B cell (primary cell): ENCODE measurements at regions not wholly inside any gene's neighbourhood (a gene's known extent, or its start where the extent isn't known, plus 50 kb on each side); places are given as distances from the start of the nearest gene placed in this dataset.

ENCODE experiments used
- ATAC-seq: fragments of 200-7000 bp; cut with Tn5 transposase; one replicate; pipeline ENCODE4 v1.10.0; 2021; ENCODE audit warnings: low read depth, mild to moderate bottlenecking, moderate number of reproducible peaks, moderate library complexity
- CTCF ChIA-PET: fragments of 350-600 bp; sonication (Branson Sonifier 250); formaldehyde crosslinking; loops from one replicate; lab custom pipeline; 2021; ENCODE audit warnings: antibody characterized with exemption, inconsistent platforms; lab: Charles Lee
- POLR2A ChIA-PET: fragments of 350-600 bp; sonication (Branson Sonifier 250); formaldehyde crosslinking; loops from one replicate; lab custom pipeline; 2021; ENCODE audit warnings: antibody characterized with exemption; lab: Charles Lee
- DNase-seq: peaks from one replicate; pipeline ENCODE4 v3.0.0; 2013
- H2AFZ ChIP-seq: 2 replicates; pipeline ENCODE4 v1.6.1; 2012; ENCODE audit warnings: mild to moderate bottlenecking, low read depth, low read length; ENCODE audit not compliant: insufficient read depth, poor library complexity, severe bottlenecking
- H3K27ac ChIP-seq, 2 donors: 1 replicate in 1 of 2; 2 replicates in 1 of 2; pipeline ENCODE4 v1.5.1; 2012 to 2013; ENCODE audit warnings: low read length in 2 of 2, mild to moderate bottlenecking in 2 of 2, moderate library complexity in 1 of 2
- H3K27me3 ChIP-seq, 4 experiments: fragments of 200-600 bp in 1 of 4; sonication (generic) in 1 of 4; replicated peaks in 1 of 4; 1 replicate in 2 of 4; 2 replicates in 2 of 4; pipeline versions ENCODE4 v1.6.1 to v1.7.0; 2013 to 2016; ENCODE audit warnings: low read length in 3 of 4, mild to moderate bottlenecking in 2 of 4, mixed read lengths in 1 of 4, moderate library complexity in 1 of 4; ENCODE audit not compliant: insufficient read depth in 4 of 4, control insufficient read depth in 3 of 4; ENCODE audit errors: control extremely low read depth in 1 of 4
- H3K36me3 ChIP-seq, 2 experiments: replicated peaks in 1 of 2; 1 replicate in 1 of 2; 2 replicates in 1 of 2; pipeline versions ENCODE4 v1.6.1 to v1.7.1; 2013; ENCODE audit warnings: low read length in 1 of 2; ENCODE audit not compliant: insufficient read depth in 2 of 2, control insufficient read depth in 1 of 2; ENCODE audit errors: control extremely low read depth in 1 of 2, extremely low read depth in 1 of 2
- H3K4me1 ChIP-seq, 2 donors: fragments of 200-600 bp in 1 of 2; sonication (generic) in 1 of 2; 1 replicate in 1 of 2; 2 replicates in 1 of 2; pipeline versions ENCODE4 v1.5.1 to v1.6.1; 2013 to 2017; ENCODE audit warnings: low read length in 2 of 2; ENCODE audit not compliant: control insufficient read depth in 2 of 2, insufficient read depth in 2 of 2
- H3K4me2 ChIP-seq: replicated peaks from 2 replicates; pipeline ENCODE3; 2012; ENCODE audit warnings: mild to moderate bottlenecking, low read depth, low read length; ENCODE audit not compliant: poor library complexity, severe bottlenecking
- H3K4me3 ChIP-seq, 5 experiments: fragments of 200-600 bp in 1 of 5; sonication (generic) in 1 of 5; 1 replicate in 3 of 5; 2 replicates in 2 of 5; pipeline versions ENCODE4 v1.5.1 to v1.7.0; 2011 to 2016; ENCODE audit warnings: low read length in 4 of 5, mild to moderate bottlenecking in 4 of 5, low read depth in 2 of 5, control low read depth in 1 of 5, moderate library complexity in 1 of 5; ENCODE audit not compliant: insufficient read depth in 1 of 5; ENCODE audit errors: control extremely low read depth in 1 of 5, extremely low read depth in 1 of 5
- H3K79me2 ChIP-seq: fragments of 200-600 bp; sonication (generic); one replicate; pipeline ENCODE4 v1.6.0; 2016; ENCODE audit warnings: low read length; ENCODE audit not compliant: control insufficient read depth, insufficient read depth
- H3K9ac ChIP-seq: fragments of 200-600 bp; sonication (generic); 2 replicates; pipeline ENCODE4 v1.6.1; 2017; ENCODE audit warnings: mild to moderate bottlenecking, low read length, moderate library complexity
- H3K9me3 ChIP-seq, 3 donors: one replicate each; pipeline versions ENCODE4 v1.6.1 to v1.7.1; 2013; ENCODE audit warnings: low read length in 2 of 3; ENCODE audit not compliant: control insufficient read depth in 2 of 3, insufficient read depth in 1 of 3; ENCODE audit errors: control extremely low read depth in 1 of 3
- H4K20me1 ChIP-seq: 2 replicates; pipeline ENCODE4 v1.6.0; 2012; ENCODE audit warnings: mild to moderate bottlenecking, low read length; ENCODE audit not compliant: insufficient read depth, control insufficient read depth, poor library complexity, severe bottlenecking
- H3K27ac Mint-ChIP-seq: one replicate; pipeline ENCODE4 v1.8.0; 2021; ENCODE audit warnings: mixed read lengths
- H3K27me3 Mint-ChIP-seq: one replicate; pipeline ENCODE4 v1.8.0; 2021; ENCODE audit warnings: mixed read lengths
- H3K4me1 Mint-ChIP-seq: one replicate; pipeline ENCODE4 v1.8.0; 2021; ENCODE audit warnings: mixed read lengths
- H3K4me3 Mint-ChIP-seq: one replicate; pipeline ENCODE4 v1.8.0; 2021; ENCODE audit warnings: mixed read lengths
- H3K9me3 Mint-ChIP-seq: one replicate; pipeline ENCODE4 v1.8.0; 2022; ENCODE audit warnings: mixed read lengths; ENCODE audit not compliant: insufficient read depth
- EZH2 ChIP-seq: IDR thresholded peaks from 2 replicates; pipeline ENCODE4 v1.6.1; 2012; ENCODE audit warnings: borderline replicate concordance, low read depth, mild to moderate bottlenecking, moderate library complexity, low read length; ENCODE audit not compliant: insufficient read depth, poor library complexity, severe bottlenecking
- whole genome bisulfite sequencing: methylation state at CpG from one replicate; pipeline ENCODE4 v1.1.5; 2013; ENCODE audit warnings: missing lambda C conversion rate; ENCODE audit not compliant: insufficient coverage; 5-methylcytosine and 5-hydroxymethylcytosine counted together
- intact Hi-C: fragments of 100-400 bp; cut with micrococcal nuclease; formaldehyde crosslinking; loops from one replicate; pipeline ENCODE4 v1.10.0; 2022
- TF ChIP-seq, protein P1 (sequence below): fragments of 200-600 bp; IDR thresholded peaks from one replicate; pipeline ENCODE4 v1.8.0; 2022; ENCODE audit warnings: antibody characterized with exemption, mild to moderate bottlenecking

DNA sequence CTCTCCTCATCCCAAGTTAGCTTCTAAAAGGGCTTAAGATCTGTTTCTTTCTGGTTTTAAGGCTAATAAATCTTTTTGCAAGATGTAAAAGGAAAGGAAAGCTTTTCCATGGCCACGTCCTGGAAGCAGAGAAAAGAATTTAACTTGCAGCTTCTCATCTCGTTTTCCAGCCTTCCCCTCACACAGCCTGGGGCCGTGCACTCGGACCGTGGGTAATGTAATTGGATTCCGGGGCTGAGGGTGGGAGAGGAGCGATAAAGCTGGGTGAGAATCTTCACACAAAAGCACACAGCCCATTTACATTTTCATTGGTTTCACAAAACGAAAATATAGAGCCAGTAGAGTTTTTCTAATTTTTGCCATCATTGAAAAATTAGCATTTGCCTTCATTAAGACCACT, 91.2 kb downstream of the IRX2 start:
- Histone ChIP-seq H3K79me2 (no peaks in the 10 kb centered on the region), H3K4me1 (no peaks in the 10 kb centered on the region), H3K4me2 (no peak overlapping the region), H2AFZ (no peak overlapping the region), H3K27me3 (no peaks in the 10 kb centered on the region), H3K4me3 (no peak overlapping the region), H3K9ac (no peak overlapping the region), H3K36me3 (no peaks in the 10 kb centered on the region), H4K20me1 (no peaks in the 10 kb centered on the region), H3K27ac (no peak overlapping the region), H3K9me3 (peaks cover 0 to 19% (median 0%) of the 10 kb centered on the region in 3 donors)
- intact Hi-C loops: no loop called here
- WGBS: no CpG with 5 or more reads among the region's 8 CpGs
- H3K27me3 Mint-ChIP-seq: no peaks in the 10 kb centered on the region
- no peak for ATAC-seq
- TF ChIP-seq EZH2: no peak
- H3K9me3 Mint-ChIP-seq: no peaks in the 10 kb centered on the region
- no peak overlapping the region for H3K27ac Mint-ChIP-seq
- no peaks in the 10 kb centered on the region for H3K4me1 Mint-ChIP-seq
- POLR2A ChIA-PET: no interaction called here
- CTCF ChIA-PET: no interaction called here
- no peak for DNase-seq
- H3K4me3 Mint-ChIP-seq: no peak overlapping the region

- Histone ChIP-seq H3K27ac (no peak overlapping the region), H3K79me2 (no peaks in the 10 kb centered on the region), H3K36me3 (no peaks in the 10 kb centered on the region), H4K20me1 (no peaks in the 10 kb centered on the region), H3K4me1 (no peaks in the 10 kb centered on the region), H3K9me3 (peaks cover 0 to 19% (median 0%) of the 10 kb centered on the region in 3 donors), H3K9ac (no peak overlapping the region), H3K4me3 (no peak overlapping the region), H3K4me2 (no peak overlapping the region), H2AFZ (no peak overlapping the region), H3K27me3 (no peaks in the 10 kb centered on the region)
- POLR2A ChIA-PET: no interaction called here
- no peaks in the 10 kb centered on the region for H3K9me3 Mint-ChIP-seq
- no peak for ATAC-seq
- H3K4me3 Mint-ChIP-seq: no peak overlapping the region
- H3K27ac Mint-ChIP-seq: no peak overlapping the region
- H3K4me1 Mint-ChIP-seq: no peaks in the 10 kb centered on the region
- 92% methylated on average over 10 of the region's 18 CpGs for WGBS
- no peak for DNase-seq
- no peaks in the 10 kb centered on the region for H3K27me3 Mint-ChIP-seq
- CTCF ChIA-PET: no interaction called here
- TF ChIP-seq EZH2: no peak
- TF ChIP-seq, protein P1, sequence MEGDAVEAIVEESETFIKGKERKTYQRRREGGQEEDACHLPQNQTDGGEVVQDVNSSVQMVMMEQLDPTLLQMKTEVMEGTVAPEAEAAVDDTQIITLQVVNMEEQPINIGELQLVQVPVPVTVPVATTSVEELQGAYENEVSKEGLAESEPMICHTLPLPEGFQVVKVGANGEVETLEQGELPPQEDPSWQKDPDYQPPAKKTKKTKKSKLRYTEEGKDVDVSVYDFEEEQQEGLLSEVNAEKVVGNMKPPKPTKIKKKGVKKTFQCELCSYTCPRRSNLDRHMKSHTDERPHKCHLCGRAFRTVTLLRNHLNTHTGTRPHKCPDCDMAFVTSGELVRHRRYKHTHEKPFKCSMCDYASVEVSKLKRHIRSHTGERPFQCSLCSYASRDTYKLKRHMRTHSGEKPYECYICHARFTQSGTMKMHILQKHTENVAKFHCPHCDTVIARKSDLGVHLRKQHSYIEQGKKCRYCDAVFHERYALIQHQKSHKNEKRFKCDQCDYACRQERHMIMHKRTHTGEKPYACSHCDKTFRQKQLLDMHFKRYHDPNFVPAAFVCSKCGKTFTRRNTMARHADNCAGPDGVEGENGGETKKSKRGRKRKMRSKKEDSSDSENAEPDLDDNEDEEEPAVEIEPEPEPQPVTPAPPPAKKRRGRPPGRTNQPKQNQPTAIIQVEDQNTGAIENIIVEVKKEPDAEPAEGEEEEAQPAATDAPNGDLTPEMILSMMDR: no peak
- intact Hi-C loops: no loop called here
These were observed 92.5 kb downstream of the IRX2 start for GRCh38 chr5:2658881-2659470.
